Left renal cortex interstitium (tissue), 4 donors: ENCODE measurements at regions not wholly inside any gene's neighbourhood (a gene's known extent, or its start where the extent isn't known, plus 50 kb on each side); places are given as distances from the start of the nearest gene placed in this dataset.
"Not testable (repeated sequence)": the region's sequence is repeated elsewhere in the genome, so short reads cannot be mapped to it uniquely, and the experiment has no call there.

Source experiments
- DNase-seq, 4 donors: peaks; one replicate each; pipeline ENCODE4 v3.0.0-alpha.2; 2013; ENCODE audit warnings: low read depth in 4 of 4, low spot score in 2 of 4, missing footprints in 1 of 4

- no peak for DNase-seq
Measured at GRCh38 chr2:7619203-7619970, 702.2 kb downstream of the RNF144A start.

GRCh38 chr2:7620255-7620654 lies 703.0 kb downstream of the RNF144A start:
- DNase-seq, result no peak

GRCh38 chr2:7621018-7621814 lies 704.0 kb downstream of the RNF144A start:
- no peak for DNase-seq

GRCh38 chr2:7625392-7626138 lies 708.4 kb downstream of the RNF144A start:
- no peak for DNase-seq

- no peak for DNase-seq
Measured at GRCh38 chr2:7626139-7626537, 708.9 kb downstream of the RNF144A start.

GRCh38 chr2:7627583-7627982 lies 710.4 kb downstream of the RNF144A start:
- no peak for DNase-seq

GRCh38 chr2:7632420-7632819 lies 715.2 kb downstream of the RNF144A start:
- DNase-seq, result no peak

- no peak for DNase-seq
Measured at GRCh38 chr2:7633566-7634153, 716.4 kb downstream of the RNF144A start.

- DNase-seq, result no peak
Measured at GRCh38 chr2:7634409-7634808, 717.2 kb downstream of the RNF144A start.

GRCh38 chr2:7639476-7639875 lies 722.3 kb downstream of the RNF144A start:
- DNase-seq, result no peak

GRCh38 chr2:7641272-7641671 lies 724.1 kb downstream of the RNF144A start:
- not testable (repeated sequence) for DNase-seq

- DNase-seq, result no peak
Measured at GRCh38 chr2:7646024-7646423, 728.8 kb downstream of the RNF144A start.

GRCh38 chr2:7646661-7647060 lies 729.4 kb downstream of the RNF144A start:
- DNase-seq, result no peak

GRCh38 chr2:7648221-7648795 lies 731.1 kb downstream of the RNF144A start:
- no peak for DNase-seq

GRCh38 chr2:7649461-7650228 lies 732.4 kb downstream of the RNF144A start:
- DNase-seq, result no peak

GRCh38 chr2:7653617-7654016 lies 736.4 kb downstream of the RNF144A start:
- no peak for DNase-seq

- DNase-seq, result no peak
Measured at GRCh38 chr2:7655629-7656028, 738.4 kb downstream of the RNF144A start.

- not testable (repeated sequence) for DNase-seq
Measured at GRCh38 chr2:7657526-7657925, 740.3 kb downstream of the RNF144A start.

GRCh38 chr2:7658486-7658885 lies 741.3 kb downstream of the RNF144A start:
- DNase-seq, result no peak

GRCh38 chr2:7660816-7661215 lies 743.6 kb downstream of the RNF144A start:
- no peak for DNase-seq
